ENCODE measurements at regions not wholly inside any gene's neighbourhood (a gene's known extent, or its start where the extent isn't known, plus 50 kb on each side); places are given as distances from the start of the nearest gene placed in this dataset.

- Histone ChIP-seq H3K9ac (ENCODE audit: low read depth, low read length) (no peak overlapping the region), H3K36me3 (ENCODE audit: insufficient read depth, low read length) (no peaks in the 10 kb centered on the region), H3K9me3 (ENCODE audit: control insufficient read depth, insufficient read depth, low read length) (no peaks in the 10 kb centered on the region)
Observed at GRCh38 chr1:217921126-217921904, 290.2 kb downstream of the SPATA17 start.

GRCh38 chr1:217924924-217925323 is 293.8 kb downstream of the SPATA17 start:
- H3K9ac ChIP-seq (ENCODE audit: low read depth, low read length): peak overlapping the region; percentile 34; the same call in 1 of the 2 replicates
- H3K9me3 ChIP-seq (ENCODE audit: control insufficient read depth, insufficient read depth, low read length): no peaks in the 10 kb centered on the region
- H3K4me1 ChIP-seq (ENCODE audit: insufficient read depth, low read length): peaks cover 6% of the 10 kb centered on the region; the same call in 1 of the 2 replicates
- no peaks in the 10 kb centered on the region for H3K36me3 ChIP-seq (ENCODE audit: insufficient read depth, low read length)

More at GRCh38 chr1:217921126-217921904, 290.2 kb downstream of the SPATA17 start:
- no peaks in the 10 kb centered on the region for H3K4me1 ChIP-seq (ENCODE audit: insufficient read depth, low read length)

- H3K36me3 ChIP-seq (ENCODE audit: insufficient read depth, low read length): no peaks in the 10 kb centered on the region
- H3K9me3 ChIP-seq (ENCODE audit: control insufficient read depth, insufficient read depth, low read length): no peaks in the 10 kb centered on the region
- H3K4me1 ChIP-seq (ENCODE audit: insufficient read depth, low read length): peaks cover 6% of the 10 kb centered on the region; the same call in 1 of the 2 replicates
- H3K9ac ChIP-seq (ENCODE audit: low read depth, low read length): no peak overlapping the region
Observed at GRCh38 chr1:217929213-217929885, 298.2 kb downstream of the SPATA17 start.

- no peaks in the 10 kb centered on the region for H3K4me1 ChIP-seq (ENCODE audit: insufficient read depth, low read length)
- H3K9ac ChIP-seq (ENCODE audit: low read depth, low read length): no peak overlapping the region
- H3K36me3 ChIP-seq (ENCODE audit: insufficient read depth, low read length): no peaks in the 10 kb centered on the region
- no peaks in the 10 kb centered on the region for H3K9me3 ChIP-seq (ENCODE audit: control insufficient read depth, insufficient read depth, low read length)
Observed at GRCh38 chr1:217943361-217943760, 312.2 kb downstream of the SPATA17 start.

GRCh38 chr1:217944550-217944949 is 313.4 kb downstream of the SPATA17 start:
- Histone ChIP-seq H3K9ac (ENCODE audit: low read depth, low read length) (no peak overlapping the region), H3K9me3 (ENCODE audit: control insufficient read depth, insufficient read depth, low read length) (no peaks in the 10 kb centered on the region), H3K4me1 (ENCODE audit: insufficient read depth, low read length) (no peaks in the 10 kb centered on the region), H3K36me3 (ENCODE audit: insufficient read depth, low read length) (no peaks in the 10 kb centered on the region)

DNA sequence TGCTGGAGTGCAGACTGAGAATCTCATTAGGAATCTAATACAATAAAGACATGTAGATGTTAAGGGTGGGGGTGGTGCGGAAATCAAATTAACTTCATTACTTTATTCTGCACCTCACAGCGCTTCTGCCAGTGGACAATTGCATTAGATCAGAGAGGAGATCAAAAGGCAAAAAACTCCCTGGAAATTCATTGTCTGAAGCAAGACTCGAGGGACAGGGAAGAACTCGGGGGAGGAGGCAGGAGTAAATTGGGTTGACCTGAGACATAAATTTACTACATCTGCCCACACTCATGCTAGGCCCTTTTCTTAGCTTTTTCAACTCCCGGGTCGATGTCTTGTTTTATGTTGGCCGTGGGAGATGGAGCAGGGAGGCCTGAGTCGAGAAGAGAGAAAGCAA is 315.4 kb downstream of the SPATA17 start:
- H3K9ac ChIP-seq (ENCODE audit: low read depth, low read length): no peak overlapping the region
- no peaks in the 10 kb centered on the region for H3K36me3 ChIP-seq (ENCODE audit: insufficient read depth, low read length)
- no peaks in the 10 kb centered on the region for H3K9me3 ChIP-seq (ENCODE audit: control insufficient read depth, insufficient read depth, low read length)
- no peaks in the 10 kb centered on the region for H3K4me1 ChIP-seq (ENCODE audit: insufficient read depth, low read length)

DNA sequence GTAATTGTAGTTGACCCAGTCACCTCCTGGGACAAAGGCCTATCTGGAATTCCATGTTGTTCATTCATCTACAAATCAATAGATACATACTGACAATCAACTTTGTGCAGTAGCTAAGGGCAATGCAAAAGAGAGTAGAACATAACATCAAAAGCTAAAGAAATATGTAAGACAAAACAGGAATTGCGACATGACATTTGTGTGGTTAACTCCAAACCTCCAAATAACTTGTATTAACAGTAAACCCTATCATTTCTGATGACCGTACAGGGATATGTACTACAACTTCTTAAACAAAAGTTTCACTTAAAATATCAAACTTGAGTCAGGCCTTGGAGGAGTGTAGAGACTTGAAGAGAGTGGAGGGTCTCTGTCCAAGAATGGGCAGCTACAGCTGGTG is 317.6 kb downstream of the SPATA17 start:
- Histone ChIP-seq H3K4me1 (ENCODE audit: insufficient read depth, low read length) (no peaks in the 10 kb centered on the region), H3K9ac (ENCODE audit: low read depth, low read length) (no peak overlapping the region), H3K9me3 (ENCODE audit: control insufficient read depth, insufficient read depth, low read length) (no peaks in the 10 kb centered on the region; the same call in 1 of the 2 replicates), H3K36me3 (ENCODE audit: insufficient read depth, low read length) (no peaks in the 10 kb centered on the region)

DNA sequence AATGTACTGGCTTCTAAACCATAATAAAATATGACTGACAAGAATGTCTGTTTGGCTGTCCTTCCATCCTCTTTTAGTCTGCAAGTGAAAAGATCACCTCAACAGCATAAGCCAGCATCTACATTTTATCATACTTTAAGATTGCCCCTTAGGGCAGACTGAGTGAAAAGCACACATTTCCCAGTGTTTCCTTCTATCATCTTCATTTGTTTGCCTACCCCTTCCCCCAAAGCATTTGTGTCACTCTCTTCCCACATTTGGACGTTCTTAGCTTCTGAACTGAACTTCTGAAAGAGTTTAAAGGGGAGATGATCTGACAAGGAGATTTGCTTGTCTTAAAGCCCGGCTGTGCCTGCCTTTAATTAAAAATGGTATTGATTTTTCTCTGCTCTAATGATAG is 322.2 kb downstream of the SPATA17 start:
- H3K4me1 ChIP-seq (ENCODE audit: insufficient read depth, low read length): no peaks in the 10 kb centered on the region
- H3K36me3 ChIP-seq (ENCODE audit: insufficient read depth, low read length): no peaks in the 10 kb centered on the region
- H3K9ac ChIP-seq (ENCODE audit: low read depth, low read length): no peak overlapping the region

GRCh38 chr1:217953922-217954321 is 322.8 kb downstream of the SPATA17 start:
- H3K9ac ChIP-seq (ENCODE audit: low read depth, low read length): no peak overlapping the region
- no peaks in the 10 kb centered on the region; the same call in 1 of the 2 replicates for H3K9me3 ChIP-seq (ENCODE audit: control insufficient read depth, insufficient read depth, low read length)
- H3K4me1 ChIP-seq (ENCODE audit: insufficient read depth, low read length): no peaks in the 10 kb centered on the region
- no peaks in the 10 kb centered on the region for H3K36me3 ChIP-seq (ENCODE audit: insufficient read depth, low read length)

More for the DNA sequence above, 322.2 kb downstream of the SPATA17 start:
- H3K9me3 ChIP-seq (ENCODE audit: control insufficient read depth, insufficient read depth, low read length): no peaks in the 10 kb centered on the region; the same call in 1 of the 2 replicates

- H3K36me3 ChIP-seq (ENCODE audit: insufficient read depth, low read length): no peaks in the 10 kb centered on the region
- H3K9me3 ChIP-seq (ENCODE audit: control insufficient read depth, insufficient read depth, low read length): no peaks in the 10 kb centered on the region; the same call in 1 of the 2 replicates
- no peaks in the 10 kb centered on the region for H3K4me1 ChIP-seq (ENCODE audit: insufficient read depth, low read length)
- no peak overlapping the region for H3K9ac ChIP-seq (ENCODE audit: low read depth, low read length)
Observed at GRCh38 chr1:217955723-217956122, 324.6 kb downstream of the SPATA17 start.

- Histone ChIP-seq H3K4me1 (ENCODE audit: insufficient read depth, low read length) (no peaks in the 10 kb centered on the region), H3K36me3 (ENCODE audit: insufficient read depth, low read length) (no peaks in the 10 kb centered on the region), H3K9ac (ENCODE audit: low read depth, low read length) (no peak overlapping the region), H3K9me3 (ENCODE audit: control insufficient read depth, insufficient read depth, low read length) (no peaks in the 10 kb centered on the region)
Observed at GRCh38 chr1:217965156-217965786, 319.8 kb upstream of the RRP15 start.

DNA sequence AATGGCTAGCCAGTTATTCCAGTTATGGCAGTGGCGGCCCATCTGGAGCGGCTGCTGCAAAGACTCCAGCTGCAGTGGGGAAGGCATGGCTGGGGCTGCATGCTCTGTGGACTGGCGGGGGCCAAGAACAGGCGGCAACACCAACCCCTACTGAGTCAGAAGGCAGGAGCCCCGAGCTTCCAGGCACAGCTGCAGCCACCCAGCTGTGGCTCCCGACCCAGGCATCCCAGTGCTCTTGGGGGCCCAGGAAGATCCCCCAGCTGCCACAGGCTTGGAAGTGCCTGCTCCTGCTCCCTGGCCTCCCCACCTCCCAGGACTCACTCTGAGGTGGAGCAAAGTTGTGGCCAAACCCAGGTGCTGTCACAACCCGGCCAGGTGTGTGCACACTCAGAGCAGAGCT is 317.0 kb upstream of the RRP15 start:
- Histone ChIP-seq H3K4me1 (ENCODE audit: insufficient read depth, low read length) (no peaks in the 10 kb centered on the region), H3K9me3 (ENCODE audit: control insufficient read depth, insufficient read depth, low read length) (no peaks in the 10 kb centered on the region), H3K36me3 (ENCODE audit: insufficient read depth, low read length) (no peaks in the 10 kb centered on the region), H3K9ac (ENCODE audit: low read depth, low read length) (no peak overlapping the region)

DNA sequence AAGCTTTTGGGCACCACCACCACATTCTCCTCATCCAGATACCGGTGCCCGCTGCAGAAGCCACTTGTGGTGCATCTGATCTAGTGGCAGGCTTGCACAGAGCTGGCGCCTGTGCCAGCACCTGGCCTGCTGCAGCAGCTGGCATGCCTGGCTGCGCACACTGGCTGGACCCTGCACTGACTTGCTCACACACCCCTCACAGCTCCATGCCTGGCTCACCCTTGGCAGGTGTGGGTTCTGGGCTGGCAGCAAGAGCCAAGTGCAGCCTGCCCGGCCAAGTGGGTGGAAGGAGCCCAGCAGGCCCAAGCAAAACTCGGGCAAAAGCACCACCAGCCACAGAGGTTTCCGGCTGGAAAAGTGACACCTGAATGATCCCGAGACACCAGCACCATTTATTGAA is 315.7 kb upstream of the RRP15 start:
- Histone ChIP-seq H3K9me3 (ENCODE audit: control insufficient read depth, insufficient read depth, low read length) (no peaks in the 10 kb centered on the region), H3K9ac (ENCODE audit: low read depth, low read length) (no peak overlapping the region), H3K4me1 (ENCODE audit: insufficient read depth, low read length) (no peaks in the 10 kb centered on the region), H3K36me3 (ENCODE audit: insufficient read depth, low read length) (no peaks in the 10 kb centered on the region)

GRCh38 chr1:217977943-217978342 is 307.1 kb upstream of the RRP15 start:
- H3K36me3 ChIP-seq (ENCODE audit: insufficient read depth, low read length): no peaks in the 10 kb centered on the region

More at GRCh38 chr1:217977943-217978342, 307.1 kb upstream of the RRP15 start:
- no peaks in the 10 kb centered on the region for H3K9me3 ChIP-seq (ENCODE audit: control insufficient read depth, insufficient read depth, low read length)
- peaks cover 5% of the 10 kb centered on the region; the same call in 1 of the 2 replicates for H3K4me1 ChIP-seq (ENCODE audit: insufficient read depth, low read length)
- H3K9ac ChIP-seq (ENCODE audit: low read depth, low read length): no peak overlapping the region

Data from ES-I3 (cell line).